H9 (cell line): ENCODE measurements at regions not wholly inside any gene's neighbourhood (a gene's known extent, or its start where the extent isn't known, plus 50 kb on each side); places are given as distances from the start of the nearest gene placed in this dataset.

Source experiments
- DNase-seq: peaks from one replicate; pipeline ENCODE4 v3.0.0-alpha.2; 2017
- H2AFZ ChIP-seq: one replicate; pipeline ENCODE4 v1.6.1; 2013; ENCODE audit warnings: mild to moderate bottlenecking, low read length, control low read depth, moderate library complexity
- H2AK5ac ChIP-seq: 2 replicates; pipeline ENCODE4 v1.6.1; 2013; ENCODE audit warnings: low read length, control low read depth, mixed read lengths; ENCODE audit not compliant: insufficient read length
- H2BK120ac ChIP-seq: one replicate; pipeline ENCODE4 v1.6.1; 2013; ENCODE audit warnings: low read depth, mild to moderate bottlenecking, low read length, control low read depth, inconsistent platforms; ENCODE audit not compliant: poor library complexity, severe bottlenecking
- H2BK12ac ChIP-seq: 2 replicates; pipeline ENCODE4 v1.6.1; 2013; ENCODE audit warnings: low read length, control low read depth, mixed read lengths, low read depth; ENCODE audit not compliant: insufficient read length
- H2BK15ac ChIP-seq: 2 replicates; pipeline ENCODE4 v1.6.1; 2013; ENCODE audit warnings: low read depth, low read length, control low read depth
- H2BK20ac ChIP-seq: one replicate; pipeline ENCODE4 v1.6.1; 2013; ENCODE audit warnings: low read depth, mild to moderate bottlenecking, low read length, control low read depth, inconsistent platforms; ENCODE audit not compliant: poor library complexity, severe bottlenecking
- H2BK5ac ChIP-seq: 2 replicates; pipeline ENCODE4 v1.6.1; 2013; ENCODE audit warnings: low read length, control low read depth, mixed read lengths; ENCODE audit not compliant: insufficient read length
- H3K14ac ChIP-seq: 2 replicates; pipeline ENCODE4 v1.6.1; 2013; ENCODE audit warnings: low read length, control low read depth; ENCODE audit not compliant: insufficient read depth
- H3K18ac ChIP-seq: 2 replicates; pipeline ENCODE4 v1.6.1; 2013; ENCODE audit warnings: low read depth, mild to moderate bottlenecking, mixed read lengths, low read length, control low read depth; ENCODE audit not compliant: insufficient read length
- H3K23ac ChIP-seq: 2 replicates; pipeline ENCODE4 v1.6.1; 2013; ENCODE audit warnings: low read length, control low read depth, mixed read lengths, low read depth; ENCODE audit not compliant: insufficient read length
- H3K23me2 ChIP-seq: 2 replicates; pipeline ENCODE4 v1.6.1; 2013; ENCODE audit warnings: low read depth, mild to moderate bottlenecking, mixed read lengths, low read length, control low read depth; ENCODE audit not compliant: insufficient read length, poor library complexity, severe bottlenecking
- H3K27ac ChIP-seq: 2 replicates; pipeline ENCODE4 v1.5.1; 2013; ENCODE audit warnings: low read length, control low read depth, mixed read lengths, low read depth; ENCODE audit not compliant: insufficient read length
- H3K27me3 ChIP-seq: 2 replicates; pipeline ENCODE4 v1.6.1; 2013; ENCODE audit warnings: low read length, control low read depth, inconsistent platforms; ENCODE audit not compliant: insufficient read depth
- H3K4ac ChIP-seq: 2 replicates; pipeline ENCODE4 v1.6.1; 2013; ENCODE audit warnings: low read depth, mild to moderate bottlenecking, control low read depth, inconsistent platforms, low read length, moderate library complexity
- H3K4me1 ChIP-seq: 2 replicates; pipeline ENCODE4 v1.6.1; 2013; ENCODE audit warnings: low read length, control low read depth, inconsistent platforms; ENCODE audit not compliant: insufficient read depth
- H3K4me2 ChIP-seq: 2 replicates; pipeline ENCODE4 v1.6.1; 2013; ENCODE audit warnings: low read length, control low read depth, mixed read lengths; ENCODE audit not compliant: insufficient read length, insufficient read depth
- H3K56ac ChIP-seq: 2 replicates; pipeline ENCODE4 v1.6.1; 2013; ENCODE audit warnings: low read depth, mild to moderate bottlenecking, mixed read lengths, low read length, control low read depth; ENCODE audit not compliant: insufficient read length
- H3K79me1 ChIP-seq: 2 replicates; pipeline ENCODE4 v1.6.1; 2013; ENCODE audit warnings: low read depth, mild to moderate bottlenecking, moderate library complexity, low read length, control low read depth, inconsistent platforms; ENCODE audit not compliant: insufficient read depth, poor library complexity, severe bottlenecking
- H3K79me2 ChIP-seq: 2 replicates; pipeline ENCODE4 v1.6.1; 2013; ENCODE audit warnings: low read length, control low read depth, inconsistent platforms; ENCODE audit not compliant: insufficient read depth
- H3K9ac ChIP-seq: 2 replicates; pipeline ENCODE4 v1.6.1; 2013; ENCODE audit warnings: low read length, control low read depth, mixed read lengths; ENCODE audit not compliant: insufficient read length; ENCODE audit errors: extremely low read depth
- H3K9me3 ChIP-seq: one replicate; pipeline ENCODE4 v1.6.1; 2013; ENCODE audit warnings: low read depth, low read length, inconsistent platforms; ENCODE audit not compliant: control insufficient read depth
- H3T11ph ChIP-seq: one replicate; pipeline ENCODE4 v1.6.1; 2013; ENCODE audit warnings: mild to moderate bottlenecking, low read length, control low read depth, inconsistent platforms
- H4K20me1 ChIP-seq: one replicate; pipeline ENCODE4 v1.6.1; 2013; ENCODE audit not compliant: control insufficient read depth, insufficient read length, insufficient read depth
- H4K5ac ChIP-seq: 2 replicates; pipeline ENCODE4 v1.6.1; 2013; ENCODE audit warnings: low read depth, mild to moderate bottlenecking, mixed read lengths, low read length, control low read depth; ENCODE audit not compliant: insufficient read length
- H4K8ac ChIP-seq: replicated peaks from 2 replicates; pipeline ENCODE4 v1.6.1; 2013; ENCODE audit warnings: low read length, control low read depth, mixed read lengths, low read depth; ENCODE audit not compliant: insufficient read length
- H4K91ac ChIP-seq: 2 replicates; pipeline ENCODE4 v1.6.1; 2013; ENCODE audit warnings: low read depth, mild to moderate bottlenecking, moderate library complexity, mixed read lengths, low read length, control low read depth; ENCODE audit not compliant: insufficient read length
- H3K27ac Mint-ChIP-seq, 3 experiments: 2 replicates in 2 of 3; 3 replicates in 1 of 3; pipeline ENCODE4 v1.8.0; 2020 to 2021; ENCODE audit warnings: mixed read lengths in 3 of 3, mild to moderate bottlenecking in 1 of 3, moderate library complexity in 1 of 3
- H3K27me3 Mint-ChIP-seq: 2 replicates; pipeline ENCODE4 v1.8.0; 2021; ENCODE audit warnings: low read depth, mild to moderate bottlenecking, moderate library complexity, mixed read lengths
- H3K36me3 Mint-ChIP-seq, 3 experiments: 2 replicates in 2 of 3; 3 replicates in 1 of 3; pipeline ENCODE4 v1.8.0; 2020 to 2021; ENCODE audit warnings: low read depth in 3 of 3, mixed read lengths in 3 of 3; ENCODE audit not compliant: insufficient read depth in 1 of 3
- H3K4me1 Mint-ChIP-seq, 2 experiments: 2 replicates each; pipeline ENCODE4 v1.8.0; 2020; ENCODE audit warnings: mixed read lengths in 2 of 2
- H3K4me3 Mint-ChIP-seq, 2 experiments: 2 replicates in 1 of 2; 3 replicates in 1 of 2; pipeline ENCODE4 v1.8.0; 2020 to 2021; ENCODE audit warnings: mild to moderate bottlenecking in 2 of 2, mixed read lengths in 2 of 2, moderate library complexity in 1 of 2
- H3K9me3 Mint-ChIP-seq, 2 experiments: 2 replicates in 1 of 2; 3 replicates in 1 of 2; pipeline ENCODE4 v1.8.0; 2020; ENCODE audit warnings: mild to moderate bottlenecking in 2 of 2, mixed read lengths in 2 of 2, moderate library complexity in 1 of 2
- WGBS: extraction: QIAGEN DNeasy Blood & Tissue Kit; methylation state at CpG from one replicate; pipeline ENCODE4 v1.1.7; 2013; ENCODE audit warnings: missing lambda C conversion rate, low lambda C conversion rate, mixed read lengths; ENCODE audit not compliant: insufficient read length; ENCODE audit errors: extremely low coverage; 5-methylcytosine and 5-hydroxymethylcytosine counted together
- TF ChIP-seq, protein P1 (sequence below): fragments of 200-600 bp; sonication (generic); conservative IDR thresholded peaks from 3 replicates; pipeline ENCODE4 v1.8.0; 2021; ENCODE audit warnings: antibody characterized with exemption, mild to moderate bottlenecking

DNA sequence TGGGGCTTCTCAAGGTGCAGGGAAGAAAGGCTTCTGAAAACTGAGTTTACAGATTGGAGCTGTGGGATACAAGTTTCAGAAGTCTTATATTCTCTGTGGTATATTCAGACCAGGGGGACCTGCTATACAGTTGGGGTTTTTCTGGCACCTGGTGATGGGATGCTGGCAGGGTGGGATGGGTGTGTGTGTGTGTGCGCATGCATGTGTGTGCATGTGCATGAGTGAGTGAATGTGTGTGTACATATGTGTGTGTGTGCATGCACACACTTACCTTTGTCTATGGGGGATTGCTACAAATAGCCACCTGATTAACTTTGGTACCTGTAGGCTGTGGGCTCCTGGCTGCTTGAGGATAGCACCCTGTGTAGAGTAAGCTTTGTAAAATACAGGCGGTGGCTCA, 131.4 kb downstream of the PDCD6IP start:
- Mint-ChIP-seq H3K9me3 (no peaks in the 10 kb centered on the region), H3K27ac (no peak overlapping the region), H3K4me1 (no peaks in the 10 kb centered on the region), H3K4me3 (no peak overlapping the region), H3K36me3 (no peaks in the 10 kb centered on the region), H3K27me3 (no peaks in the 10 kb centered on the region; the same call in 1 of the 2 replicates)
- Histone ChIP-seq H3K56ac (no peak overlapping the region), H3K9me3 (no peaks in the 10 kb centered on the region), H2BK5ac (no peak overlapping the region), H2AK5ac (no peak overlapping the region), H4K5ac (no peak overlapping the region), H3T11ph (no peak overlapping the region), H3K23me2 (no peaks in the 10 kb centered on the region), H3K9ac (no peak overlapping the region), H3K4me2 (no peak overlapping the region), H2AFZ (no peak overlapping the region), H2BK120ac (no peak overlapping the region), H3K27ac (no peak overlapping the region), H3K79me2 (no peaks in the 10 kb centered on the region), H3K79me1 (no peaks in the 10 kb centered on the region), H2BK20ac (no peak overlapping the region), H3K14ac (no peak overlapping the region), H3K4ac (no peak overlapping the region), H2BK12ac (no peak overlapping the region), H4K20me1 (no peaks in the 10 kb centered on the region), H4K91ac (no peak overlapping the region), H3K4me1 (no peaks in the 10 kb centered on the region; the same call in 1 of the 2 replicates), H3K18ac (no peak overlapping the region), H2BK15ac (no peak overlapping the region), H3K23ac (no peak overlapping the region), H4K8ac (no peak overlapping the region), H3K27me3 (no peaks in the 10 kb centered on the region)
- no CpG with 5 or more reads among the region's 2 CpGs for WGBS
- DNase-seq, result no peak
- TF ChIP-seq, protein P1, sequence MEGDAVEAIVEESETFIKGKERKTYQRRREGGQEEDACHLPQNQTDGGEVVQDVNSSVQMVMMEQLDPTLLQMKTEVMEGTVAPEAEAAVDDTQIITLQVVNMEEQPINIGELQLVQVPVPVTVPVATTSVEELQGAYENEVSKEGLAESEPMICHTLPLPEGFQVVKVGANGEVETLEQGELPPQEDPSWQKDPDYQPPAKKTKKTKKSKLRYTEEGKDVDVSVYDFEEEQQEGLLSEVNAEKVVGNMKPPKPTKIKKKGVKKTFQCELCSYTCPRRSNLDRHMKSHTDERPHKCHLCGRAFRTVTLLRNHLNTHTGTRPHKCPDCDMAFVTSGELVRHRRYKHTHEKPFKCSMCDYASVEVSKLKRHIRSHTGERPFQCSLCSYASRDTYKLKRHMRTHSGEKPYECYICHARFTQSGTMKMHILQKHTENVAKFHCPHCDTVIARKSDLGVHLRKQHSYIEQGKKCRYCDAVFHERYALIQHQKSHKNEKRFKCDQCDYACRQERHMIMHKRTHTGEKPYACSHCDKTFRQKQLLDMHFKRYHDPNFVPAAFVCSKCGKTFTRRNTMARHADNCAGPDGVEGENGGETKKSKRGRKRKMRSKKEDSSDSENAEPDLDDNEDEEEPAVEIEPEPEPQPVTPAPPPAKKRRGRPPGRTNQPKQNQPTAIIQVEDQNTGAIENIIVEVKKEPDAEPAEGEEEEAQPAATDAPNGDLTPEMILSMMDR, result no peak
